Vagina (tissue), 2 donors: ENCODE measurements at regions not wholly inside any gene's neighbourhood (a gene's known extent, or its start where the extent isn't known, plus 50 kb on each side); places are given as distances from the start of the nearest gene placed in this dataset.

Source experiments
- DNase-seq, 2 donors: peaks; one replicate each; pipeline ENCODE4 v3.0.0-alpha.2; 2017; ENCODE audit errors: extremely low spot score in 2 of 2
- H3K27ac ChIP-seq: fragments of 200-600 bp; sonication (generic); one replicate; pipeline ENCODE4 v1.5.1; 2019
- H3K27me3 ChIP-seq: fragments of 200-600 bp; sonication (generic); one replicate; pipeline ENCODE4 v1.5.1; 2019
- H3K36me3 ChIP-seq, 2 donors: fragments of 200-600 bp; sonication (generic); one replicate each; pipeline ENCODE4 v1.5.1; 2017 to 2019
- H3K4me1 ChIP-seq: fragments of 200-600 bp; sonication (generic); one replicate; pipeline ENCODE4 v1.5.1; 2019
- H3K4me3 ChIP-seq, 2 donors: fragments of 200-600 bp; sonication (generic); 1 replicate in 1 of 2; 2 replicates in 1 of 2; pipeline ENCODE4 v1.5.1; 2016 to 2019
- H3K9me3 ChIP-seq: fragments of 200-600 bp; sonication (generic); one replicate; pipeline ENCODE4 v1.5.1; 2019
- POLR2A ChIP-seq, 2 donors: fragments of 450-650 bp; IDR thresholded peaks; one replicate each; pipeline ENCODE4 v1.6.1; 2017; ENCODE audit warnings: antibody characterized with exemption in 2 of 2, mild to moderate bottlenecking in 2 of 2, moderate library complexity in 2 of 2
- POLR2AphosphoS5 ChIP-seq, 2 donors: sonication (generic); formaldehyde crosslinking; IDR thresholded peaks; one replicate each; pipeline ENCODE4 v1.9.0; 2017; ENCODE audit warnings: antibody characterized with exemption in 2 of 2, mild to moderate bottlenecking in 2 of 2, low read depth in 1 of 2; ENCODE audit not compliant: insufficient read depth in 1 of 2
- intact Hi-C: fragments of 100-400 bp; cut with DNase I; formaldehyde crosslinking; loops from one replicate; pipeline ENCODE4 v1.15.1; 2023
- TF ChIP-seq, protein P1 (sequence below), 3 experiments: fragments of 450-650 bp in 2 of 3; fragments of 200-600 bp in 1 of 3; sonication (generic) in 1 of 3; IDR thresholded peaks; one replicate each; pipeline ENCODE4 v1.5.1; 2017 to 2019; ENCODE audit warnings: antibody characterized with exemption in 3 of 3, mild to moderate bottlenecking in 2 of 3, moderate library complexity in 2 of 3

GRCh38 chr5:131022811-131023497, 142.1 kb downstream of the HINT1 start:
- Histone ChIP-seq H3K4me3 (no peak overlapping the region), H3K4me1 (no peaks in the 10 kb centered on the region), H3K27me3 (no peaks in the 10 kb centered on the region), H3K9me3 (no peaks in the 10 kb centered on the region), H3K27ac (no peak overlapping the region), H3K36me3 (no peaks in the 10 kb centered on the region)
- TF ChIP-seq POLR2A (IDR thresholded peaks at IDR 0.05) (no peak), POLR2AphosphoS5 (IDR thresholded peaks at IDR 0.05; ENCODE audit: insufficient read depth in 1 of 2, low read depth in 1 of 2) (no peak)
- TF ChIP-seq, protein P1, sequence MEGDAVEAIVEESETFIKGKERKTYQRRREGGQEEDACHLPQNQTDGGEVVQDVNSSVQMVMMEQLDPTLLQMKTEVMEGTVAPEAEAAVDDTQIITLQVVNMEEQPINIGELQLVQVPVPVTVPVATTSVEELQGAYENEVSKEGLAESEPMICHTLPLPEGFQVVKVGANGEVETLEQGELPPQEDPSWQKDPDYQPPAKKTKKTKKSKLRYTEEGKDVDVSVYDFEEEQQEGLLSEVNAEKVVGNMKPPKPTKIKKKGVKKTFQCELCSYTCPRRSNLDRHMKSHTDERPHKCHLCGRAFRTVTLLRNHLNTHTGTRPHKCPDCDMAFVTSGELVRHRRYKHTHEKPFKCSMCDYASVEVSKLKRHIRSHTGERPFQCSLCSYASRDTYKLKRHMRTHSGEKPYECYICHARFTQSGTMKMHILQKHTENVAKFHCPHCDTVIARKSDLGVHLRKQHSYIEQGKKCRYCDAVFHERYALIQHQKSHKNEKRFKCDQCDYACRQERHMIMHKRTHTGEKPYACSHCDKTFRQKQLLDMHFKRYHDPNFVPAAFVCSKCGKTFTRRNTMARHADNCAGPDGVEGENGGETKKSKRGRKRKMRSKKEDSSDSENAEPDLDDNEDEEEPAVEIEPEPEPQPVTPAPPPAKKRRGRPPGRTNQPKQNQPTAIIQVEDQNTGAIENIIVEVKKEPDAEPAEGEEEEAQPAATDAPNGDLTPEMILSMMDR (IDR thresholded peaks at IDR 0.05), result no peak
- intact Hi-C loops, result no loop called here
- no peak for DNase-seq

DNA sequence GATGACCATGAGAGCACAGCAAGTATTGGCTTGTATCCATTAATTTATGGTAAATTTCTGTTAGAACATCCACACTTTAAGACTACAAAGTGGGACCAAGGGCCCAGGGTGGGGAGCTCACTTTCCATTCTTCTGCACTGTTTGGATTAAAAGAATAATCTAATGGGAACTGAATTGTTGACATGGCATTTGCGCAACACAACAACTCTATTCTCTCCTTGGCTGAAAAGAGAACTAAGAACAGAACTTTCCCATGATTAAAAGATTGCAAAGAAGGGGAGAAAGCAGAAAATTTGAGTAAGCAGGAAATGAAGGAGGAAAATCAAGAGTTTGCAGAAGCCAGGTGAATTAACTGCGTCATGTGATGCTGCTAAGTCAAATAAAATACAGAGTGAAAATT, 143.4 kb downstream of the HINT1 start:
- Histone ChIP-seq H3K27ac (no peak overlapping the region), H3K27me3 (no peaks in the 10 kb centered on the region), H3K4me3 (no peak overlapping the region), H3K36me3 (no peaks in the 10 kb centered on the region), H3K9me3 (no peaks in the 10 kb centered on the region), H3K4me1 (no peaks in the 10 kb centered on the region)
- no peak for DNase-seq
- TF ChIP-seq, protein P1 (IDR thresholded peaks at IDR 0.05), result no peak
- TF ChIP-seq POLR2A (IDR thresholded peaks at IDR 0.05) (no peak), POLR2AphosphoS5 (IDR thresholded peaks at IDR 0.05; ENCODE audit: insufficient read depth in 1 of 2, low read depth in 1 of 2) (no peak)
- intact Hi-C loops, result no loop called here

DNA sequence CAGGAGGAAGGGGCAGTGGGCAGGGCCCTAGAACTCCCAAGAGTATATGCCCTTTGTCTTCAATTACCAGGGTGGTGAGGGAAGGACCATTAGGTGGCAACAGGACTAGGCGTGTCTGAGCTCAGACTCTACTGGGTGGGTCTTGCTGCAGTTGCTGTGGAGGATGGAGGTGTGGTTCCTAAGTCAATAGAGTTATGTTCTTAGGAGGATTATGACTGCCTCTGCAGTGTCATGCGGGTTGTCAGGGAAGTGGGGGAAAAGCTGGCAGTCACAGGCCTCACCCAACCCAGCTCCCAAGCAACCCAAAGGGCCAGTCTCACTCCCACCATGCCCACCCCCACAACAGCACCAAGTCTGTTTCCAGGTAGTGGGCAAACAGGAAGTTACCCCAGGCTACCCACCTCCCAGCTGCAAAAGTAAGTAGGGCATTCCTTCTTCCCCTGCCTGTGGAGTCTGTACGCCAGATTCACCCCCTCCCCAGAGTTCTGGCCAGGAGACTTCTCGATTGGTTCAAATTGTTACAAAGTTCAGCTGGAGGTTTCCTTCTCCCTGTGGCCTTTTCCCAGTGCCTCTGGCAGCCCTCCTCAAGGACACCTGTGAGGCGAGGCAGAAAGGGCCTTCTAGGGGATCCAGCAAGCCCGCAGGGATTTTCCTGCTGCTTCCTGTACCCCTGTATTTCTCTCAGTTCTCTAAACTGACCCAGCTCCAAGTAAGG, 145.3 kb downstream of the HINT1 start:
- Histone ChIP-seq H3K27me3 (no peaks in the 10 kb centered on the region), H3K4me1 (no peaks in the 10 kb centered on the region), H3K9me3 (no peaks in the 10 kb centered on the region), H3K36me3 (no peaks in the 10 kb centered on the region), H3K4me3 (no peak overlapping the region), H3K27ac (no peak overlapping the region)
- no peak for TF ChIP-seq POLR2AphosphoS5 (IDR thresholded peaks at IDR 0.05; ENCODE audit: insufficient read depth in 1 of 2, low read depth in 1 of 2)
- DNase-seq, result no peak
- intact Hi-C loops, result no loop called here

DNA sequence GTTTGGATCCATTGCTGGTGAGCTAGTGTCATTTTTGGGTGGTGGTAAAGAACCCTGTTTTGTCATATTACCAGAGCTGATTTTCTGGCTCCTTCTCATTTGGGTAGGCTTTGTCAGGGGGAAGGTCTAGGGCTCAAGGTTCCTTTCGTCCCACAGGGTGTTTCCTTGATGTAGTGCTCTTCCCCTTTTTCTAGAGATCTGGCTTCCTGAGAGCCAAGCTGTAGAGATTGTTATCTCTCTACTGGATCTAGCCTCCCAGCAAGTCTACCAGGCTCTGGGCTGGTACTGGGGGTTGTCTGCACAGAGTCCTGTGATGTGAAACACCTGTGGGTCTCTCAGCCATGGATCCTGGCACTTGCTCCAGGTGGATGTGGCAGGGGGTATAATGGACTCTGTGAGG, 145.9 kb downstream of the HINT1 start:
- H3K27ac ChIP-seq, result no peak overlapping the region
- no peaks in the 10 kb centered on the region for H3K9me3 ChIP-seq
- no peaks in the 10 kb centered on the region for H3K27me3 ChIP-seq
- H3K36me3 ChIP-seq, result no peaks in the 10 kb centered on the region
- intact Hi-C loops, result no loop called here
- no peak for DNase-seq
- no peak for TF ChIP-seq POLR2A (IDR thresholded peaks at IDR 0.05)
- TF ChIP-seq, protein P1 (IDR thresholded peaks at IDR 0.05), result no peak
- no peak for TF ChIP-seq POLR2AphosphoS5 (IDR thresholded peaks at IDR 0.05; ENCODE audit: insufficient read depth in 1 of 2, low read depth in 1 of 2)
- no peaks in the 10 kb centered on the region for H3K4me1 ChIP-seq
- no peak overlapping the region for H3K4me3 ChIP-seq

- DNase-seq, result no peak
- TF ChIP-seq, protein P1 (IDR thresholded peaks at IDR 0.05), result no peak
- TF ChIP-seq POLR2AphosphoS5 (IDR thresholded peaks at IDR 0.05; ENCODE audit: insufficient read depth in 1 of 2, low read depth in 1 of 2), result no peak
- no peak for TF ChIP-seq POLR2A (IDR thresholded peaks at IDR 0.05)
- Histone ChIP-seq H3K27me3 (no peaks in the 10 kb centered on the region), H3K36me3 (no peaks in the 10 kb centered on the region), H3K9me3 (no peaks in the 10 kb centered on the region), H3K4me3 (no peak overlapping the region), H3K4me1 (no peaks in the 10 kb centered on the region), H3K27ac (no peak overlapping the region)
- intact Hi-C loops, result no loop called here
Measured at GRCh38 chr5:131008329-131008728, 156.7 kb downstream of the HINT1 start.
